ENCODE measurements at regions not wholly inside any gene's neighbourhood (a gene's known extent, or its start where the extent isn't known, plus 50 kb on each side); places are given as distances from the start of the nearest gene placed in this dataset.
A peak's percentile ranks its signal among the peaks of the same experiment; 100 is the strongest.

DNA sequence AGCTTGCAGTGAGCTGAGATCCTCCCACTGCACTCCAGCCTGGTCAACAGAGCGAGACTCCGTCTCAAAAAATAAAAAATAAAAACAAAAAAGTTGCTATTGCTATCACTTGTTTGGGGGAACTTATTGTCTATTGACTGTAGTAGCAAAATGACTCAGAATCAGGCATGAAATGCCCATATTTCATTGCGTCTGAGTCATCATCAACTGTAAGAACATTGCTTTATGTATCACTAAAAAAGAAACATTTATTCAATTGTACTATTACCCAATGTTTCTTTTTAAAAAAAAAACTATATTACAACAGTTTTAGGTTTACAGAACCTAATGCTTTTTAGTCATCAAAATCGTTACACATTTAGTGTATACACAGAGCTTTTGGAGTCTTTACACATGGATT lies 91.0 kb upstream of the FMN2 start:
- no peak for DNase-seq

DNA sequence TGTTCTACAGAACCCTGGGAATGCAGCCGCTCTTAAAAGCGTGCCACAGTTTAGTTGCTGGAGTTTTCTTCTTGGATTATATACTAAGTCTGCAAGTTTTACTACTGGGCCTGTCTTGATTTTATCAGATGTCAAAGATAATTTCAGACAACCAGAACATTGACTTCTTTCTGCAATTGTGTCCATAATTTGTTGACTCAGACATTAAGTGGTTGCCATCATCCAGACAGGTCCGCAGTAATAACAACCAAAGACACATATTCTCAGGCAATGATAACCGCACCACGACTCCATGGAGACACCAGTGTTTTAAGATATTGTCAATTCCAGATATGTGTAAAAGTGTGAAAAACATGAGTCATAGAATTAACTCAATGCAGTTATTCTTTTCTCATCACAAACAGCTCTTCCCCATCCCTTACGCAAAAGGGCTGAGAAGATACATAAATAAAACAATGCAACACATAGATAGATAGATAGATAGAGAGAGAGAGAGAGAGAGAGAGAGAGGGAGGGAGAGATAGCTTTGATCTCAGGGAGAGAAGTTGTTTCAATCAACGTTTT lies 90.4 kb upstream of the FMN2 start:
- DNase-seq, result no peak

DNA sequence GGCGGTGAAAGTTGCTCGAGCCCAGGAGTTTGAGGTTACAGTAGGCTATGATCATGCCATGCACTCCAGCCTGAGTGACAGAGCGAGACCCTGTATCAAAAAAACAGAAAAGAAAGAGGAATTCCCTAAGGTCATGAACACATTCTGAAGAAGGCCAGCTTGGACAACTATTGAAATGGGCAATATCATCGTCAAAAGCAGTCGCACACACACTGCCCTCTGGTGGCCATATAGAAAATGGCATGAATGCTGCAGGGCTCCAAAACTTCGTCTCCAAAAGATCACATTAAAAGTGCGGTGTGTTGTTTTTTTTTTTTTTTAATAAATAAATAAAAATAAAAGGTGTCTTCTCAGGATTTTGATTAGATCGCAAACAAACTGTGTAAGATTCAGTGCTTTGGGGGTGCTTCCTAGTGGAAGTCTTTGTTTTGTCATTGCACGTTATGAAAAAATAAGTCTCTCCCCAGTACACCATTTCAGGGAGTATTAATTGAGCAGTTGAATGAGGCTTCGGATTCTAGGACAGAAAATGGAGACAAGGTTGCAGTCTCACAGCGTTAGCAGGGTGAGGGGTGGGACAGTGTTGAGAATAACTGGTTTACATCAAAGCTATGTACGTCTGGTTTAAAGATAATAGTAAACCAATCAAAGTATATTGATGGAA lies 87.5 kb upstream of the FMN2 start:
- DNase-seq, result peak in 1 of 2 experiments; percentile 40

DNA sequence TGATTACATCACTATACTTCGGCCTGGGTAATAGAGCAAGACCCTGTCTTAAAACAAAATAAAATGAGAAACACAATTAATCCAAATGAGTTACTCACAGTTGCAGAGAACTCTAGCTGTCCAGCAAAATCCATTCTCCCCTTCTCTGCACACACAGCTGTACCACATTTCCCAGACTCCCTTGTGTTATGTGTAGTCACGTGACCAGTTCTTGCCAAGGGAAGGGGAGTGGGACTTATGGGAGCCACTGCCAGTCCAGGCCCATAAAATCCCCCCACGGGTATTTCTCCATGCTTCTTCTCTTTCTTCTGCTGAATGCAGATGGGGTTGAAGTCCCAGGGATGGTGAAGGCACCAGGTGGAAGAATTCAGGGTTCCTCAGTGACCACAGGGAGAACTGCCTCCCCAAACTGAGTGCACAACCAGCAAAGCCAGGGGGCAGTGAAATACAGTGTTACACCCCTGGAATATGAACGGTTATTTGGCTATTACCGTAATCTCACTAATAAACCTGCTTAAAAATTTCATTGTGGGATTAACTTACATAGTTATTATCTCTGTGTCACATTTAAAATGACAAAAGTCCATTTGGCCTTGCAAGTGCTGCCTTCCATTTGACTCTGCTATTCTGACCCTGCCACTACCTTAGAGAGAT lies 85.6 kb upstream of the FMN2 start:
- no peak for DNase-seq

DNA sequence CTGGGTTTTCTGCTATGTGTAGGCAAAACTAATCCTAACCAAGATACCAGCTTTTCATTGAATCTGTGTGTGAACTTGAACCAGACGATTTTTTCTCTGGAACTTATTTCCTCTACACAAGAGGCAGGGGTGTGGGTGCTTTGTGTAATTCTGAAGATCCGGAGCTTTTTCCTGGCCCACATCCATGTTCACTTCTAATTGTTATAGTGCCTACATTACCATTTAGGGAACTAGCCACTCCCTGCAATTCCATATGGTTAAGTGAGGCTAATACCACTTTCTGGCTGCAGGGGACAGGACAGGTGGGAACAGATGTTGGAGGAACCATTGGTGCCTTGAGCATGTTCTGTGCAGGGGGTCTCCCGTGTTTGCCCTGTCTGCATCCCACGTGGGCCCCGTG lies 83.4 kb upstream of the FMN2 start:
- DNase-seq, result peak in 1 of 2 experiments; percentile 14

DNA sequence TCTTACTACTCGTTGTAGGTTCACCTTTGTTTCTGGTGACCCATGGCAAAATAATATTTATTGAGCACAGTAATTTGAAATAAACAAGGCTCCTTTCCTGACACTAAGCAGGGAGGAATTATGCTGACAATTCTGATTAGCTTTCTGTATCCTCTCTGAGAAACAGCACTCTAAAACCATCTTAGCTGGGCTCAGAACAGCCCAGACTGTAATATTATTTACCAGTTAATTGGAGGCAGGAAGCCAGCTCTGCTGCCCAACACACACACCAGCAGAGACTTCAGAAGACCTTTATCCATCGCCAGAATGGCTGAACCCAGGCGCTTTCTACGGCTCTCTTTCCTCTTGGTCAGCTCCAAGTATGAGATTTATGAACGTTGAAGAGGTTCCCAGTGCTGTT lies 77.6 kb upstream of the FMN2 start:
- no peak for DNase-seq

DNA sequence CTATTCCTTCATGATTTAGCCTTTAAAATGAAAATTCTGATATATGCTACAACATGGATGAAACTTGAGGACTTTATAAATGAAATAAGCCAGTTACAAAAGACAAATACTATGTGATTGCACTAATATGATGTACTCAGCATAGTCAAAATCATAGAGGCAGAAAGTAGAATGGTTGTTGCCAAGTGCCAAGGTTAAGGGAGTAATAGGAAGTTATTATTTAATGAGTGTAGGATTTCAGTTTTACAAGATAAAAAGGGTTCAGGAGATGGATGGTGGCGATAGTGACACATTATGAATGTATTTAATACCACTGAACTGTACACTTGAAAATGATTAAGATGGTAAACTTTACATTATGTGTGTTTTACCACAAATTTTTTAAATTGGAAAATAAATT lies 73.1 kb upstream of the FMN2 start:
- no peak for DNase-seq

DNA sequence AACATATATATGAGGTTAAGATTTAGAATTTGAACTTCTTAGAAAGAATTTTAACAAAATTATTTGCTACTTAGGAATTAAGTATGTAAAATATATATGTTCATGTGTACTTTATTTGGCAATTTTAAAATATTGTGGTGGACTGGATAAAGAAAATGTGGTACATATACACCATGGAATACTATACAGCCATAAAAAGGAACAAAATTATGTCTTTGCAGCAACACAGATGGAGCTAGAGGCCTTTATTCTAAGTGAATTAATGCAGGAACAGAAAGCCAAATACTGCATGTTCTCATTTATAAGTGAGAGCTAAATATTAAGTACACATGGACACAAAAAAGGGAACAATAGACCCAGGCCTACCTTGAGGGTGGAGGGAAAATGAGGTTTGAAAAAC lies 72.2 kb upstream of the FMN2 start:
- no peak for DNase-seq

DNA sequence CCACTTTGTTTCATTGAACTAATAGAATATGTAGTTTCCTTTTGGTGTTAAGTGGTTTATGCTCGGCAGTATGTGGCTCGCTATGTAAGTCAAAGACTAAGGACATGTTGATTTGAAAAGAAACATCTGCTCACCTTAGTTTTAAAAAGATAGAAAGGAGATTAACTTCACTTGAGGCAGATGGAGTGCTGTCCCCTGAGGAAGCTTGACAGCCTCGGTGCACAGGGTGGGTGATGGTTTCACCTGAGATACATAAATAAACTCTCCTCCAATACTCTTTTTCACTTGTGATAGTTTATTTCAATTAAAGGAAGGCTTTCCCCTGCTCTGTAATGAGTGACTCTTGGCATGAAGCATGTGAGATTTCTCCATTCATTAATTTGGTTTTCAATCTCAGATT lies 70.8 kb upstream of the FMN2 start:
- DNase-seq, result no peak

DNA sequence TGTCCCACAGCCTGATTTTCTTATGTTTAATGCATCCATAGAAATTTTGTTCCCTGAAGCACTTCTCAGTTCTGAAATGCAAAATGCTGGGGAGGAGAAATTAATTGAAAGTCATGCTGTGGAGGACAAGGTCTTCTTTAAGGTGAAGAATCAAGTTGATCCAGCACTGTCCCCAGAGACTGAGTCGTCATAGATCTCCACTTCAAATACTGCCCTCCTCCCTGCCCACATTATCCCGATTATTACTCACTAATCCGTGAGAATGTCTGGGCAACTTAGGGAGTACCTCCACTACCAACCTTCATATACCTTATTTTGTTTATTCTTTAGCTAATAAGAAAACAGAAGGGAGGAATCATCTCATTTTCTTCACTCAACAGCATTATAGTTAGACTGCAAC lies 70.0 kb upstream of the FMN2 start:
- no peak for DNase-seq

DNA sequence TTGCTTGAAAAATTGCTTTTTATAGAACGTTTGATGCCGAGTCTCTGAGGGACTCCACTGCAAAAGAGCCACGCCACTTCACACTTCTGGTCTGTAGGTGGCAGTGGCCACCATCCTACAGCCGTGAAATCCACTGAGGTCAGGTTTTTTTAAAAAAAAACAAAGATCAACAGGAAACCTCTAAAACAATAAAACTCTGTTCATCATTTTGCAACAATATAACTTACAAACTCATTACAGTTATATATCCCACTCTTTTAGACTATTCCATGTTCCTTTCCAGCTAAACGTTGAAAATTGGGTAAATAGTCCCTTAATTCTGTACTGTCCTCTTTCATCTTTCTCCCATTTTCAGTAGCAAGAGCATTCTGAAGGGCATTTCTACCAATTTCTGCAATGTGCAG lies 64.6 kb upstream of the FMN2 start:
- DNase-seq, result peak; percentile 64 to 74

DNA sequence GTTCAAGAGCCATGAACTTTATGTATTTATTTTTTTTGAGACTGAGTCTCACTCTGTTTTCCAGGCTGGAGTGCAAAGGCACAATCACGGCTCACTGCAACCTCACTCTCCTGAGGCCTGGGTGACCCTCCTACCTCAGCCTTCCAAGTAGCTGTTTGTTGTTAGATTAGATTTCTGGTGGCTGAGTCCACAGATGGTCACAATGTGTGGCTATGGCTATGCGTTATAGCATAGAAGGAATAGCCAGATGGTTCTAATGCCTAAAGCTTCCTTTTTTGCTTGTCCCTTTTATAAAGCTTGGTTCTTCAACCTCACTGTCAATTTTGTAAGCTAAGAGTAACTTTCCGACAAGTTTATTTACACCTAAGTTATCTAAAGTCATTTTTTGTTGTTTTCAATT lies 62.3 kb upstream of the FMN2 start:
- no peak for DNase-seq

DNA sequence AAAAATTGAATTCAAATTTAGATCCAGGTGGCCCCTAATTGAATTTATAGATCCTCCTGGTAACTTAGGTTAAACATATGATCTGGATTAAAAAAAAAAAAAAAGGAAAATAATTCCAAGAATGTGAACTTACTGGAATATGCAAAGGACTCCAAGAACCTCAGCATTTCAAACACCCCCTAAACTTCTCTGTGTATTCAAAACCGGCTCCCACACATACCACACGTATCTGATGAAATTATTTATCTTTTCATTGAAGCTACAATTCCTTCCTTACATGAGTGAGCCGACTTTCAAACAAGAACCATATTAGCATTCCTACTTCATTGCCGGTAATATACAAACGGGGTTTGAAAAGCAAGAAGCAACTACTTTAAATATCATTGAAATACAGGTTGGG lies 61.4 kb upstream of the FMN2 start:
- no peak for DNase-seq

DNA sequence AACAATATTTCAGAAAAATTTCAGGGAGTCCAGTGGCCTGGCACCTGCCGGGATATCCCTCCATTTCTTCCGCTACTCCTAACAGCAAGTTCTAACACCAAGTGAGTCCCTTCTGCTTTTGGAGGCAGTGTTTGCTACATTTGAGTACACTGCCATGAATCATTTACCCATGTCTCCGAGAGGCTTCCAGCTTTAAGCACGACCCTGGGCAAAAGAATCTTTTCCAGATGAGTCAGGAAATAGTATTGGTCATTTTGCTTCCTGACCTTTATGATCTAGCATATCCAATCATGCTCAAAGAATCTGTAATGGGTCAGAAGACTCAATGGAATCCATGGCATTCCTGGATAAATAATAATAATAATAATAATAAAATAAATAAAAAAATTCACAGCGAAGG lies 60.7 kb upstream of the FMN2 start:
- DNase-seq, result no peak

DNA sequence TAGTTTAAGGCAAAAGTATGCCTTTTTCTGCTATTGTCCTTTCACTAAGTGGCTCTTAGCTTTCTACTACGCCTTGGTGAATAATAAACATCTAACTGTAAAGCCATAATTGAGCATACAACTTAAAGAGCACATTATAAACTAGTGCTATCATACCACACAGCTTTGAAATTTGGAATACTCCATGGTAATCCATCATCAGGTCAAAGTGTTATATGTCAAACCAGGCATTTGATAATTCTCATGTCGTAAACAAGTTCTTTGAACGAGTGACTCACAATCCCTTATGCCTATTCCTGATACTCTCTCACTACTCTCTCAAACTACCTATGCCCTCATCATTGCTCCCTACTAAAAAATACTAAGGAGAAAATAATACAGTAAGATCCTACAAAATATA lies 60.3 kb upstream of the FMN2 start:
- no peak for DNase-seq

DNA sequence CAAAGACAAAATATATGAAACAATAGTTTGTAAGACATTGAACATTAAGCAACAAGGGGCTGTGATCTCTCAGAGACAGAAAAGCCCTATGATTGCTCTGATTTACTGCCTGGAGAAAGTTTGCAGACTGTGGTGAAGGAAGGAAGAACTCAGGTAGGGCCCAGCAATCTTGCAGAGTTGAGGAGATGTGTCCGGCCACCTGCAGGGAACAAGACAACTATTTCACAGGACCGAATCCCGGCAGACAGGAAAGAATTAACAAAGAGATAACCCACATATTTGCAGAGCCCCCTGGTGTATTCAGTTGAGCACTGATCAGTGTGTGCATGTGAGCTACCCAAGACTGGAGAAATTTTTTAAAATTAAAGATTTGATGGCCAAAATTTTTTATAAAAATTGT lies 58.3 kb upstream of the FMN2 start:
- DNase-seq, result no peak

DNA sequence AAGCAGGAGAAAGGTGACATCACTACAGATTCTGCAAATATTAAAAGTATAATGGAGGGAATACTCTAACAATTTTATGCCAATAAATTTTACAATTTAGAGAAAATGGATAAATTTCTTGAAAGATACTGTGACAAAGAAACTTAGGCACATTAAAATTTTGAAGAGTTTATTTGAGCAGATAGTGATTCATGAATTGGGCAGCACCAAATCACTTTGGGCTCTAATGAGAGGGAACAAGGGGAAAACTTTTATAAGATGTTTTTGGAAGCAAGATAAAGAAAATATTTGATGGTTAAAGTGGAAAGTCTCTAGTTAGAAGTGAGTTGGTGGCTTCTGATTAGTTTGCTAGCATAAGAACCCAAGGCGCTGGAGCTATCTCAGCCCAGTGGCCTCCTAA lies 55.2 kb upstream of the FMN2 start:
- DNase-seq, result no peak

Data from NCI-H2081 (cell line).